Body of pancreas (tissue), 4 donors: ENCODE measurements at regions not wholly inside any gene's neighbourhood (a gene's known extent, or its start where the extent isn't known, plus 50 kb on each side); places are given as distances from the start of the nearest gene placed in this dataset.

Source experiments
- POLR2A ChIP-seq, 3 donors: fragments of 450-650 bp; IDR thresholded peaks; one replicate each; pipeline ENCODE4 v1.6.1; 2016; ENCODE audit warnings: antibody characterized with exemption in 3 of 3, mild to moderate bottlenecking in 2 of 3
- TF ChIP-seq, protein P1 (sequence below), 7 experiments: fragments of 450-650 bp in 4 of 7; fragments of 200-600 bp in 3 of 7; sonication (generic) in 3 of 7; IDR thresholded peaks; one replicate each; pipeline ENCODE4 v1.5.1; 2016 to 2019; ENCODE audit warnings: antibody characterized with exemption in 7 of 7

DNA sequence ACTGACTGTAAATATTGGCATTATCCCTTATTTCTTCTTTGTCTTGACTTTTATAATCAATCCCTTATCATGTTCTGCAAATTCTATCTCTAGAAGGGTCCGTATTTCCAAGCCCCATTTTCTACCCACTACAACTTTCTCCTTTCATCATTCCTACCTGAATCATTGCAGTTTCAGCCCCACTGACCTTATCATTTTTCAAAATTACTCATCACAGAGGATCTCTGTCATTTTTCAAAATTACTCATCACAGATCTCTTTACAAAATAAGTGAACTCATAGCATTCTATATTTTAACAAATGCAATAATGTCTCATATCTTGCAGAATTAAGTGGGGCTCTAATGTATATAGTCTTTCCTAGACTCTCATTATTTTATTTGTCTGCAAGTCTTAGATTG is 256.9 kb upstream of the COX7C start:
- TF ChIP-seq, protein P1, sequence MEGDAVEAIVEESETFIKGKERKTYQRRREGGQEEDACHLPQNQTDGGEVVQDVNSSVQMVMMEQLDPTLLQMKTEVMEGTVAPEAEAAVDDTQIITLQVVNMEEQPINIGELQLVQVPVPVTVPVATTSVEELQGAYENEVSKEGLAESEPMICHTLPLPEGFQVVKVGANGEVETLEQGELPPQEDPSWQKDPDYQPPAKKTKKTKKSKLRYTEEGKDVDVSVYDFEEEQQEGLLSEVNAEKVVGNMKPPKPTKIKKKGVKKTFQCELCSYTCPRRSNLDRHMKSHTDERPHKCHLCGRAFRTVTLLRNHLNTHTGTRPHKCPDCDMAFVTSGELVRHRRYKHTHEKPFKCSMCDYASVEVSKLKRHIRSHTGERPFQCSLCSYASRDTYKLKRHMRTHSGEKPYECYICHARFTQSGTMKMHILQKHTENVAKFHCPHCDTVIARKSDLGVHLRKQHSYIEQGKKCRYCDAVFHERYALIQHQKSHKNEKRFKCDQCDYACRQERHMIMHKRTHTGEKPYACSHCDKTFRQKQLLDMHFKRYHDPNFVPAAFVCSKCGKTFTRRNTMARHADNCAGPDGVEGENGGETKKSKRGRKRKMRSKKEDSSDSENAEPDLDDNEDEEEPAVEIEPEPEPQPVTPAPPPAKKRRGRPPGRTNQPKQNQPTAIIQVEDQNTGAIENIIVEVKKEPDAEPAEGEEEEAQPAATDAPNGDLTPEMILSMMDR (IDR thresholded peaks at IDR 0.05) = no peak
- TF ChIP-seq POLR2A (IDR thresholded peaks at IDR 0.05) = no peak
